ENCODE measurements at regions not wholly inside any gene's neighbourhood (a gene's known extent, or its start where the extent isn't known, plus 50 kb on each side); places are given as distances from the start of the nearest gene placed in this dataset.
A peak's percentile ranks its signal among the peaks of the same experiment; 100 is the strongest.
"Not testable (repeated sequence)": the region's sequence is repeated elsewhere in the genome, so short reads cannot be mapped to it uniquely, and the experiment has no call there.

DNA sequence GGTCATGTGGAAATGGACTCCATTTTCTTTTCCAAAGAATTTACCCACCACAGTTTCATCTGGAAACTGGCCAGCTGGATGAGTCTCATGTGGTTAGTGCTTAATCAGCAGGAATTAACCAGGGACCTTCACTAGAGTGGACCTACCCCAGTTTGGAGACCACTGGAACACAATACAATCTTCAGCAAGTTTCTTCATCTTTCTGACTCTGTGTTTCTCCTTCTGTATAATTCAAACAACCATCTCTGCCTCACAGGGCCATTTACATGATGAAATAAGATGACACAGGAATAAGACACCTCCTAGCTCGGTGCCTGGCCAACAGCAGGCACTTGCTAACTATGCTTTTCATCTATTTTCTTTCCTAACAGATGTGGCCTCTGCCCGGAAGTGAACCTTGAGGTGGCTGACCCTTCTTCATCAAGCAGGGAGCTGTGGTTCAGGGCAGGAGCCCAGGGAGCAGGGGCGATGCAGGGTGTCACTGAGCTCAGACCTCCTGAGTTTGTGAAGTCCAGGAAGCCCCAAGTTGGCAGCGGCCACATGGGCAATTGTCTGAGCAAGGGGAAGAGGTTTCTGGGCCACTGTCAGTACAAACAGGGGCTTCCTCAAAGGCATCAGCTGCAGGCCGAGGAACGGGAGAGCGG, 98.8 kb downstream of the SOD2 start:
- DNase-seq (ENCODE audit: low spot score) = peak; percentile 88

DNA sequence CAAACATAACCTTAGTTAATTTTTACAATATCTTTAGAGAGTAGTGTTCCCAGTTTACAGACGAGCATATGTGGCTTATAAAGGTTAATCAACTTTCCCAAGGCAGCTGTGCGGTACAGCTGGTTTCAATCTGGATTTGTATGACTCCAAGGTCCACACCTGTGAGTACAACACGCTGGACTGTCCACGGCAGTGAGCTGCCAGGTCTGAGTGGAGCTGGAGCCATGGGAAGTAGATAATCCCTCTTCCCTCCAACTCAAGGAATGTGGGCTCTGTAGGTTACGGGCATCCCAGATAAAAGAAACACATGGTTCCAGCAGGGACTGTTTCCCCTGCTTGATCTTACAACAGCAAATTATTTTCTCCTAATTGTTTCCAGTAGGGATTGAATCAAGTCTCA, 102.2 kb downstream of the SOD2 start:
- no peak for DNase-seq (ENCODE audit: low spot score)

DNA sequence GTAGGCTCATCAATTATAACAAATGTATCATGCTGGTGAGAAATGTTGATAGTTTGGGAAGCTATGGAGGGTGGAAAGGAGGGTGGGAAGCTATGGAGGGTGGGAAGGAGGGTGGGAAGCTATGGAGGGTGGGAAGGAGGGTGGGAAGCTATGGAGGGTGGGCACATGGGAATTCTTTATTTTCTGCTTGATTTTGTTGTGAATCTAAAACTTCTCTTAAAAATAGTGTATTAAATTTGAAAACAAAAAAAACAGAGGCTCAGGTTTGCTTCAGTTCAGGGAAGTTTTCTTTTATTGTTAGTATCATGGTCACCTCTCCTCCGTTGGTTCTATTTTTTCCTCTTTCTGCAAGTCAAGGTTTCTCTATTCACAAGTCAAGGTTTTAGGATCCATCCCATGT, 106.4 kb downstream of the SOD2 start:
- DNase-seq (ENCODE audit: low spot score) = no peak

DNA sequence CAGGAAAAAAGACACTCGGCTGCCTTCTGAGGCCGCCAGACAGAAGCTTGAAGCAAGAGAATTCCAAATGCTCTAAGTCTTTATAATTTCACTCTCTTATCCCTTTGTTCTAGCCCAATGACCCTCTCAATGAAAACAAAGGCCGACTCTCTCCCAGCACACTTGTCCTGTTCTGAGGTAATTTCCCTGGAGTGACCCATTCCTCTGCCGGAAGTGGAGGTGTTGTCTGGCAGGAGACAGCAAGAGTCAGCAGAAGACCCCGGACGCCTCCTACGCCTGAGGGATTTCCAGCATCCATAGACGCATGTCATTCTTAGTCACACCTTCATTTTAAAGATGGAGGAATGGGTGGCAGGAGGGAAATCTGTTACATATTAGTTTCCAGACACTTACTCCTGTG, 110.3 kb downstream of the SOD2 start:
- peak; percentile 48 for DNase-seq (ENCODE audit: low spot score)

DNA sequence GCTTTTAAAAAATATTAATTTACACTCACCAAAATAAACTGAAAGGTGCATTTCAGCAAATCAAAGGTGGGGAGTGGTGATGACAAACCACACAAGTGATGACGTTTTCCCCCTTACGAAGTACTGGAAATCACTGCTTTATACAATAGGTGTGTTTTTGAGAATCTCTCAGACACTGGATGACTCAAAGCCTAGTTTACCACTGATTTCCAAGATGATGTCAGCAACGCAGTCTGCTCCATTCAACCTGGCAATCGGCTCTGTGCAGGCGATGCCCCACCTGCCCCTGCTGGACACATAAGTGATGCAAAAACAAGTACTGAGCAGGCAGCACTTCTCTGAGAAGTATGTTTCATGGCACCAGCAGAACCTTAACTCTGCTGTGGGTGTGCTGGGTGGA, 114.4 kb downstream of the SOD2 start:
- peak; percentile 84 for DNase-seq (ENCODE audit: low spot score)

DNA sequence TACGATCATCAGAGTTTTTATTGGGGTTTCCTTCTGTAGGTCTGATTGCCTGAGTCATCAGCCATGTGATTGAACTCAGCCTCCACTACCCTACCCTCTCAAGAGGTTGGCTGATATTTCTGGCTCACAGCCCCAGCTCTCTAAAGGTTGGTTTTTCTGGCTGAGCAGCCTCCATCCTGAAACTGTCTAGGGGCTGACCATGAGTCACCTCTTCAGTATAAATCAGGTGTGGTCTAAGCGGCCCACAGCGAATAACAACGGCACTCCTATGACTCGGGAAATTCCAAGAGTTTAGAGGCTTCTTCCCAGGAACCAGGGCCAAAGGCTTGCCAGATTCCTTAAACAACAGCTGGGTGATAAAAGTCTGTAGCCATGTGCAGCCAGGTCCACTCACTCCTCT, 115.5 kb downstream of the SOD2 start:
- peak; percentile 99 for DNase-seq (ENCODE audit: low spot score)

DNA sequence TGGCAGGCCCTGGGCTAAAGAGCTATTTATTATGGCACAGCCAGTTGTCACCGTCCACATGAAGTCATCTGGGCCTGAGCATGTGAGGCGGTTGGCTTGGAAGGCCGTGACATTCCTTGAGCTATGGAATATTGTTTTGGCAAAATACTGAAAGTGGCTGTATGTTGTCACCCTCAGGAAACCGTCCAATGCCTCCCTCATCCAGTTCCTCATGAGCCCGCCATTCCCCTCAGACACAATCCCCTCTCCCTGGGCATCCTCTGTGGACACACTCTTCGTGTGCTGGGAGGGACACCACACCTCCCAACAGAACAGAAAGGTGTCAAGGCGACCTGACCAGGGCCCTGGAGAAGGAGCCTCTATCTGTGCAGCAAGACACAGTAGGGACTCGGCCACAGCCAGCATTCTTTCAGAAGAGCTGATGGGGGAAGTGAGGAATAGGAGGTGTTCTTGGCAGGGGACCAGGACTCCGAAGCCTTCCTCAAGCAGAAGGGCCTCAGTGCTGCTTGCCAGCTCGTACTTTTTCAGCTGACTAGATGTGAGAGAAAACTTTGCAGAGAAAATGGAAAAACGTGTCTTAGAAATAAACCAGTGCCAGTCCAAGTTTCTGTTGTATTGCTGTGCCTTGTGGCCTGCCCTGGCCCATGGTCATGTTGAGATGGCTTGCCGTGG, 120.5 kb downstream of the SOD2 start:
- DNase-seq (ENCODE audit: low spot score) = no peak

DNA sequence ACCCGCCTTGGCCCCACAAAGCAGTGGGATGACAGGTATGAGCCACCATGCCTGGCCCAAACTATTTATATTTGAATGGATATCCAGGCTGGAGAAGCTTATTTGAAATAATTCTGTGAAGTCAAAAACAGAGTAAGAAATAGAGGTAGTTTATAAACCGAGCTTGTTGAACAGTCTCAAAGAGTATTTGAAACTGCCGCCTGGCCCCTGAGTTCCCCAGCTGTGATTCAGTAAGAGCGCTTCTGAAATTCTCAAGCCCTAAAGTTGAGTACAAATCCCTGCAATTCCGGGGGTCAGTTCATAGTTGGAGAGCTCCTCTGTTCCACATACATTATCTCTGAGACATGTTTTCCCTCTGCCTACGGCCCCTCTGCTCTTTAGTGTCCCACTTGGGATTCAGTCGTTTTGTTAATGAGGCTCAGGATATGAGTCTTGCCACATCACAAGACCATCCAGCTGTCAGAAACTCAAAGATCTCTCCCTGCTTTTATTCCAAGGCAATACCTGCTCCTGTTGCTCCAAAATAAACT, 127.8 kb downstream of the SOD2 start:
- no peak for DNase-seq (ENCODE audit: low spot score)

DNA sequence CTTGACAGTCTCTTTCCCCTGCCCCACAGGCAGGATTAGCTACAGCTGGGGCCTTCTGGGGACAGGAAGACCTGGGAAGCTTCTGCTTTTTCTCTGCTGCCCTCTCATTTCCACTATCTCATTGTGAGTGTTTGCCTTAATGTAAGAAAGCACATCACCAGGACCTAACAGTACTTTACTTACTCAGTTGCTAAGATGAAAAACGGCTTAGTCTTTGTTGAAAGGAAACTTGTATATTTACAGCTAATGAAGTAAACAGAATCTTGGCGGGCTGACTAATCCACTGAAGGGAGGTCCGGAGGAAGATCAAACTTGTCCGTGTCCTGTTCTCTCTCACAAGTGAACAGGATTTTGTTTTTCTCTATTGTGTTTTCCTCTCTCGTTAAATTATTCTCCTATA, 128.6 kb downstream of the SOD2 start:
- no peak for DNase-seq (ENCODE audit: low spot score)

DNA sequence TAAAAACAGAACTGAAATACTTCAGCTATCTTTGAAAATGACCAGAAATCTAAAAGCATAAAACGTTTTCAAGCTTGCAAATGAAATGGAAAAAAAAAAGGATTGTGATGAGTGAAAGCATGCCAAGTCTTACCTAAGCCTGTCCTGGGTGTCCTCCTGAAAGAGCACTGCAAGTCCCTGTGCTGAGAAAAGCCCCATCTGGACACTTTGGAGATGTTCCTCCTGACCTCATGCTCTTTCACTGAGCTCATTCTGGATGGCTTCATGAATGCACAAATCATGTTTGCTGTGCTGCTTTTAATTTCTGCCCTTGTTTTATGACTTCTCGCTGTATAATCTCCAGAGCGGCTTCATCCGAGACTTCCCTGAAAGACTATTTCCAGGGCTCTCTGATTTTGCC, 136.0 kb downstream of the SOD2 start:
- no peak for DNase-seq (ENCODE audit: low spot score)

DNA sequence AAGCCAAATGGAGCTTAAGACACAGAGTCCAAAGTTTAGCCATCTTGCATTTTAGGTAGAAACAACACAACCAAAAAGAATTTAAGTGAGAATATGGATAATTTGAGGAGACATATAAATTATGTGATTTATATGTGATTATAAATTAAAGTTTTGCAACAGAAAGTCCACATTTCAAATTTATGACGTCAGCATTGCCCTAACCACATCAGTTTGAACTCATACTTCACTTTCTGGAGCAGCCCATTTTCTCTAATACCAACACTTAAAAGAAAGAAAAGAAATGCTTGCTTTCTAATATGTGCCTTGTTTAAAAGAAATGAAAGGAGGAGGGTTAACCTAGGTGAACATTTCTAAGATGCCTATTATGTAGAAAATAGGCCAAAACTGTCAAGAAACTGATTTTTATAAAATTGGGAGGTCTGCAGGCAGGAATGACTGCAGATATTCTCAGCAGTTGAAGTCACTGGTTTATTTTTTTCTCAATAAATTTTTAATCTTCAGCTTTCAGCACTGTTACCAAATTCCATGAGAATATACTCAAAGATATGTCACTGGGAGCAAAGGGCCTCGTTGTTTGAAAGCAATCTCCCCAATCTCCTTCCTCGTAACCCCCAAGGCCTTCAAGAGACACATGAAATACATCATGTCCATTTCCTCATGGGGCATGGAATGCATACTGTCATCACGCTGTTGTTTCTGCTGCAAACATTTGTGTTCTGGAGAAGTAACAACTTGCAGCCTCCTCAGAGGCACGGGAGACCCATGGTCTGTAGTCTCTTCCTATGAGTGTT, 137.8 kb downstream of the SOD2 start:
- DNase-seq (ENCODE audit: low spot score) = no peak

DNA sequence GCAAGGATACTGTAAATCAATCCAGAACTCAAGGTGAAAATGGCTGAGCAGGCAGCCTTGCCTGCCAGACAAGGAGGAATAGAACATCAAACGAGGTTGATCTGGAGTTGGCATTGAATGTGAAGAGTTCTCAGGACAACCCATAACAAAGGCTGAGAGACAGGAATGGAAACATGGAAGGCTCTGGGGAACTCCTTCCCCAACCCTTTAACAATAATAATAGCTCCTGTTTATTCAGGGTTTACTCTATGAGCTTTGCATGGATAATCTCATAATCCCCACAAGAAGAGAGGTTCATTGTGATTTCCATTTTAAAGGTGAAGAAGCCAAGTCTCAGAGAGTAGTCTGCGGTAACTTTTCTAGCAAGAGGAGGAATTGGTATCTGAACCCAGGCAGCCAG, 151.7 kb downstream of the SOD2 start:
- DNase-seq (ENCODE audit: low spot score) = no peak

DNA sequence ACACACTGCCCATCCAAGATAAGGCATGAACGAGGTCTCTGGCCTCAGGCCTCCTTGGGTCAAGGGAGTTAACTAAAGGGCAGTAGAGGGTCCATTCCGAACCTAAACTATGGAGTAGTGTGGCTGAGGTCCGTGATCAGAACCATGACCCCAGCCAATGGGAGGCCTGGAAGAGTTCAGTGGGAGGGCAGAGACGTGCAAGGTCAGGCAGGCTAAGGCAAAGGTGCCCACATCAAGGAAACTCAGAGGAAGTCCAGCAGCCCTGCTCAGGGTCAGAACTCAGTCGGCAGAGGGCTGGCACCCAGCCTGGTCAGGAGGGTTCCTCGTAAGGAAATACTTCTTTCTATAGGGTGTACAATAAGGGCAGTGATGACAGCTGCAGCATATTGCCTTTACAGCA, 152.2 kb downstream of the SOD2 start:
- DNase-seq (ENCODE audit: low spot score) = no peak

DNA sequence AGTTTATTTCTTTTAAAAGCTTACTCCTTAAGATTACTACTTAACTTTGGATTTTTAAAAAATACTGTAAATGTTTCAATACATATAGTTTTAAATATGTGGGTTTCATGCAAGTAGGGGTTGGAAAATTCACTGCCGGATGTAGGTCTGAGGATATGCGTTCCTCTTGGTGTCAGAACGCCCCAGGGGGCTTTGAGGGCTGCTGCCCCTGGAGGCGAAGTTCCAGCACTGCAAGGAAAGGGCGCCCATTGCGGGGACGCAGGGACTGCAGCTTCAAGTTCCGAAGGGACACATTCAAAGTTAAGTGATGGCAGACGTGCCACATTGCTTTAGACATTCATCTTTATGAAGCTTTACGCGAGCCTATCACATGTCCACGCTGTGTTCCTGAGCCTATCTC, 152.9 kb downstream of the SOD2 start:
- DNase-seq (ENCODE audit: low spot score) = no peak

DNA sequence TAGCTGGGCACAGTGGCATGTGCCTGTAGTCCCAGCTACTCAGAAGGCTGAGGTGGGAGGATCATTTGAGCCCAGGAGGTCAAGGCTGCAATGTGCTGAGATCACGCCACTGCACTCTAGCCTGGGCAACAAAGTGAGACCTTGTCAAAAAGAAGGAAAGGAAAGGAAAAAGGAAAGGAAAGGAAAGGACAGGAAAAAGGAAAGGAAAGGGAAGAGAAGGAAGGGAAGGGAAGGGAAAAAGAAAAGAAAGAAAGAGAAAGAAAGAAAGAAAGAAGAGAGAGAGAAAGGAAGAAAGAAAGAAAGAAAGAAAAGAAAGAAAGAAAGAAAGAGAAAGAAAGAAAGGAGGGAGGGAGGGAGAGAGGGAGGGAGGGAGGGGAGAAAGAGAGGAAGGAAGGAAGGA, 155.0 kb downstream of the SOD2 start:
- DNase-seq (ENCODE audit: low spot score) = not testable (repeated sequence)

DNA sequence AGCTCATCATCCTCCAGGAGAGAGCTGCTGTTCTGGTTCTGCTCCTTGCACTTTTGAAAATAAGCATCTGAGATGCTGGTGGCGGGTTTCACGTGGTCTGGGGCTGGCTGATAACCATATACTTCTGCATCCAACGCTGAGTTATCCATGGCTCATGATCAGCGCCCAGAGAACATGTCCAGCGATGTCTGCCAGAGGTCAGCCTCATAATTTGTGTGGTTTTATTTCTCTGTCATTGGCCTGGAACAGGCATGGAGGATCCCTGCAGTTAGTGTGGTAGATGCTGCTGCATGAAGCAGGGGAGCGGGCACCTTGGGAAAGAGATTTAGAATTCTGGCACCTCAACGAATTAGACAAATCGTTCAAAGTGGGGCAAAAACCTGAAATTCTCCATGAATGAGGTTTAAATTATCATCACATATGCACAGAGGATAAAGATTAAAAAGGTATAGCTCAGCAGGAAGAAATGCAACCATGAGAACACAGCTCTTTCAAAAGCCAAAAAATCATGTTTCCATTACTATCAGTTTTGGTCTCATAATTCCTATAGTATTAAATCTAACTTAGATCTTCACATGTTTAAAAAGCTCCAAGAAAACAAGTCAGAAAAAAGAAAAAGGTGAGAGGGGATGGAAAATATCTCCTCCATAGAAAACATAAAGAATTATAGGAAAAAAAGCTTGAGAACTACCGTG, 157.2 kb downstream of the SOD2 start:
- no peak for DNase-seq (ENCODE audit: low spot score)

DNA sequence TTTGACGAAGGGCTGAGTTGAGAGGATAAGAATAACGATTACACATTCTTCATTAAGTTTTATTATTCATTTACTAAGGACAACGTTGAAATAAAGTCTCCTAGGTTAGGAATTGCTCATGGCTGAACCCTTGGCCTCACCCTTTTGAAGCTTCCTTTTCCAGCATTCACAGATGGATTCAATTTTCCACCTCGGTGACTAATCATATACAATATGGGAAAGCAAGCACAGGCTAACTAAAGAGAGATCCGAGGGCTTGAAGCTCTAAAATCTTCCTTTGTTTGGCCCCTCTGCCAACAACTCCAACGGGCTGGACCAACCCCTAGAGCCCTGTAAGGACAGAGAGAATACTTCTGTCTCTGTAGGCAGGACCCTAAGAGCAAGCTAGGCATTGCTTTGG, 159.5 kb downstream of the SOD2 start:
- no peak for DNase-seq (ENCODE audit: low spot score)

DNA sequence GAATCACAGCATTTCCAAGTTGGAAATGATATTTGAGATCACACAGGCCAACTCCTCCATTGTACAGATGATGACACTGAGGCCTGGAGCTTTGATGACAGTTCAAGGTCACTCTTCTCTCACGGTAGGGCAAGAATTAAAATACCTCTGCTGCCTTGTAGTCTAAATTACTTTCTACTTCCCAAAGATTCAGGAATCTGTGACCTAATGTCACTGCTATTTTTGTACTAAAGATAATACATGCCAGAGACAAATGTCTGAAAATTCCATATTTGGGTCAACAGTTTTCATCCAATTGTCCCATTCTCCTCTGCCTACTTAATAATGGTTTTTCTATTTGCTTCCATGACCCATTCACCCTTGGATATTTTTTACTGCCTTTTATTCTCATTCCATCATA, 160.0 kb downstream of the SOD2 start:
- DNase-seq (ENCODE audit: low spot score) = no peak

DNA sequence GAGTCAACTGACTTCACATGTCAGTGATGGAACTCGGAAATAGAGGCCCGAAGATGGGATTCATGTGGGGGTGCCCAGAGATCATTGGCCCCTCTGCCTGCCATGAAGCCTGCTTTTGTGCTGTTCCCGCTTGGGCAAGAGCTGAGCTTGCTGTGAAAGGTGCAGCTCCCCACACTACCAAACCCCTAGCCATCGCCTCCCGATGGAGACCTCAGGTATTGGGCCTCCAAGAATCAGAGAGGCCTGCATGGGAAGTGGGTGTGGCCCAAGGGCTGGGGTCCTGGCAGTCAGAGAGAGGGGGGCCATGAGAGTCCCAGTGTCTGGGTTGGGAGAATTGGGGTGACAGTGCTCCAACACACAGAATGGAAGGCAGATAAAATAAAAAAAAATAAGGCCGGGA, 160.9 kb downstream of the SOD2 start:
- no peak for DNase-seq (ENCODE audit: low spot score)

DNA sequence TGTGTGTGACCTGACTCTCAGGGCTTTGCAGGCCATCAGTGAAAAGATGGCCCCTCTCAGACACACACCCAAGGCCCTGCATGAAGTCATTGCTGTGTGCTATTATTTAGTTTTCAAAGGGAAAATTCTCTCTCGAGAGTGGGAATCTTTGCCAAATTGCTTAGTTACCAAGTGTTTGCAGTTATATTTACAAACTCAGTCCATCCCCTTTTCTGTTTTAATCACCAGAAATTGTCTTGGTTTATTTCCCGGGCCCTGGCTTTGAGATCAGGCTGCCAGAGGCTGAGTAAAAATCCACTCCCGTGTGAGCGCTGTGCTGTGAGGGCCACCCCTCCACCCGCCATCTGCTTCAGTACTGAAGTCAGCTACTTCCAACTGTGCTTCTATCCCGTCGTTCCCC, 163.1 kb downstream of the SOD2 start:
- DNase-seq (ENCODE audit: low spot score) = no peak

DNA sequence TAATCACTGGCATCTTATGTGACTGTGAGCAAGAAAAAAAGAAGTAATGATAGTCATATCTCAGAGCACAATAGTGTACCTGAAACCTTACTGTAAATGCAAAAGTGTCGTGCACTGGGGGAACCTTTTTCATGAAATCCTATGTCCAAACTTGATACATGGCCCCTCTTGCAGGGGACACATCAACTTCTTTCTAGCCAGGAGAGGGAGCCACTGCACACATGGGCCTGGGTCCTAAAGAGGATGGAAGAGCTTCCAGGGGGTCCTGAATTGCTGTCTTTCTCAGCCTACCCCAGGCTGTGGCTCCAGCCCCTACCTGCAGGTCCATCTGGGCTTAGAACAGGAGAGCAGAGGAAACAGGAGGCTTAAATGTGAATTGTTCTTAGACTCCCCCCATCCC, 165.7 kb downstream of the SOD2 start:
- no peak for DNase-seq (ENCODE audit: low spot score)

DNA sequence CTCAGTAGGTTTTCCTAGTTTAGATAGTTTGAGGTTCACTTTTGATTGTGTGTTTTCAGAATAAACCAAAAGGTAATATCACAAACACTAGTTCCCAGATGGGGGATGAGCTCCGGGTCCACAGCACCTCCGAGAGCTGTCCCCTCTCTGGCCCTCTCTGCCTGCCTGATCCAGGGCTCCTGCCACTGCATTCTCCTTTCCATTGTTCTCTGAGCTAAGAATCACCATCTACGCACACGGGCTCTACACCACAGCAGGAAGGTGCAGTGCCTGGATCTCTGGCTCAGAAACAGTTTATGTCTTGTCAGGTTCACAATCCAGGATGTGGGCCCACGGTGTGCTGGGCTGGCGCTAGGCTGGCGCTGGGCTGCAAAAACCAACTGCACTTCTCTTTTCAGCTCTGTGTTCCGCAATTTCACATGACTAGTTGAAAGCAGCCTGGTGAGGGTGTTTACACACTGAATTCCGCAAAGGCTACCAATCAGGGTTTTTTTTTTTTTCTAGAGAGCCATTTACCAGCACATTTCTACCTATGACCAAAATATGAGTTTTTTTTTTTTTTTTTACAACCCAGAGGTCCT, 167.5 kb downstream of the SOD2 start:
- no peak for DNase-seq (ENCODE audit: low spot score)

All from kidney tubule cell (primary cell).